CD4-positive, alpha-beta T cell treated with Interleukin-10 for 1 hour (primary cell): ENCODE measurements at regions not wholly inside any gene's neighbourhood (a gene's known extent, or its start where the extent isn't known, plus 50 kb on each side); places are given as distances from the start of the nearest gene placed in this dataset.
"Not testable (repeated sequence)": the region's sequence is repeated elsewhere in the genome, so short reads cannot be mapped to it uniquely, and the experiment has no call there.

Experiments
- DNase-seq: peaks from one replicate; pipeline ENCODE4 v3.0.0-alpha.2; 2020

DNA sequence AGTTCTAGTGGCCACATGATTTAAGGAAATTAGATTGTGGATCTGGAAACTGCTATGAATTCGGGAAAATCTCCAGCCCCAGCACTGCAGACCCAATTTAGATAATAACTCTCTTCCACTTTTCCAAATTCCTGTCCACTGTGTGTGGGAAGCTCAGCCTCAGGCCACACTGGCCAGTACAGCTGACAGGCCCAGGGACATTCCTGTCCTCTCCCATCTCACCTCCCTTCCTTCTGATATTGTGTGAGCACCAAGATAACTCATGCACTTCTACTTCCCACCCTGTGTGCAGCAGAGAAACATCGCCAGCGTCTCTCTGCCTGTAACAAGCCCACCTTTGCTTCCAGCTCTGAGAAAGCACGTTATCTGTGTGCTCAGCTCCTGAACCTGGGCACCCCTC lies 145.1 kb upstream of the RREB1 start:
- DNase-seq = no peak

DNA sequence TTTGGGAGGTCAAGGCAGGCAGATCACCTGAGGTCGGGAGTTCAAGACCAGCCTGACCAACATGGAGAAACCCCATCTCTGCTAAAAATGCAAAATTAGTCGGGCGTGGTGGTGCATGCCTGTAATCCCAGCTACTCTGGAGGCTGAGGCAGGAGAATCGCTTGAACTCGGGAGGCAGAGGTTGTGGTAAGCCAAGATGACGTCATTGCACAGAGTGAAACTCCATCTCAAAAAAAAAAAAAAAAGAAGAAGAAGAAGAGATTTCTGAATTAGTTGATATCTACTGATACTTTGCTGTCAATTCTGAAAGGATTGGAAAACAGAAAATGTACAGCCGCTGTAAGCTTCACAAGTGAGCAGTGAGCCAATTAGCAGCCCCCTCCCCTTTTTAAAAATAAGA lies 144.4 kb upstream of the RREB1 start:
- not testable (repeated sequence) for DNase-seq

DNA sequence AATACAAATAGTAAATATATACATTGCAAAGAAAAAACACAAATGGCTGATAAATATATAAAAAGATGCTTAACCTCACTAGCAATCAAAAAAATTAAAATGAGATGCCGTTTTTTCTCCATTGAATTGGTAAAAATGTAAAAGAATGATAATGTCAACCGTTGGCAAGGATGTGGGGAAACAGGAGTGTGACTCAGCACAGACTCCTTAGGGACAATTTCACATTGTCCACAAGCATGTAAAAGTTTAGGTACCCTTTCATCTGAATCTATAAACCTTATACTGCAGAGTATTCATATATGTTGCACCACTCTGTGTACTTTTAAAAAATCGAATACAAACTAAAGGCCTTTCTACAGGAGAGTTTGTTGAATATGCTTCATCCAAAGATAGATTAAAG lies 143.1 kb upstream of the RREB1 start:
- DNase-seq = no peak

DNA sequence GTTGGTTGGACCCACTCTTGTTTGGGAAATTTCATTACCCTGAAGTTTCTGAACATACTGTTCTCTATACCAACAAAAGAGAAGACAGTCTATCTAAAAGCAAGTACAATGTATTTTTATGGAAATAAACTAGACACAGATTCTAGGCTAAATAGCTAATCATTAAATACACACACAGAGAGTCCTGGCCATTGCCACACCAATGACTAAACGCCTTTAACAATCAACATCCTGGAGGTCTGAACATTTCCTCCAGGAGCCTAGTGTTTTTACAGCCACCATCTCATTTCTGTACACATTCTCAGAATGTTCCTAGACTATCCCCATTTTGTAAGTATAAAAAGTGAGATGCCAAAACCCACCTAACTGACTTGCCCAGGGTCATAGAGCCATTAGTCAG lies 141.6 kb upstream of the RREB1 start:
- no peak for DNase-seq

DNA sequence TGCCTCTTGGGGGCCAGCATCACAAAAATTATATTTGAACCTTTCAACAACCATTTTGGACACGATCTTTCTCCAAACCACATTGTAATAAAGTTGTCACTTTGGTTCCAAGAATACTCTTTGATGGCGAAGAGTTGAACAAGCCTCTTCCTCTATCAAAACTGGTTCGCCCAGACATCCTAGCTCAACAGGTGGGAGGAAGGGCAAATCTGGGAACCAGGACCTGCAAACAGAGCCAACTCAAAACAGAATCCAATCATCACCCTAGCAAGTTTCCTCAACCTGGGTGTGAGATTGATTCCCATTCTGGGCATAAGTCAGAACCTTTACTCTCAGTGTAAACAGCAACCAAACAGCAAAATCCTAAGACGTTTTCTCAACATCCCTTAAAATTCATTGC lies 141.2 kb upstream of the RREB1 start:
- DNase-seq = no peak

DNA sequence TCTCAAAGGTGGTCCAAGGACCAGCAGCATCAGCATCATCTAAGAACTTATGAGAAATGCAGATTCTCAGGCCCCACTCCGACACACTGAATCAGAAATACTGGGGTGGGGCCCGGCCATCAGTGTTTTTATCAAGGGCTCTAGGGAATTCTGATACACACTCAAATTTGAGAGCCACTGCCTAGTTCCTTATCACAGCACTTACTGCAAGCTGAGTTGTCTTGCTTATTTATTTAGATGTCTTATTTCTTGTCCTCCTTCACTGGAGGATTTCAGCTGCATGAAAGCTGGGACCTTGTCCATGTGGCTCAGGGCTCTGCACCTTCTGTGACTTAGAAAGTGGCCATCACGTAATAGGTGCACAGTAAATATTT lies 139.4 kb upstream of the RREB1 start:
- DNase-seq = no peak

DNA sequence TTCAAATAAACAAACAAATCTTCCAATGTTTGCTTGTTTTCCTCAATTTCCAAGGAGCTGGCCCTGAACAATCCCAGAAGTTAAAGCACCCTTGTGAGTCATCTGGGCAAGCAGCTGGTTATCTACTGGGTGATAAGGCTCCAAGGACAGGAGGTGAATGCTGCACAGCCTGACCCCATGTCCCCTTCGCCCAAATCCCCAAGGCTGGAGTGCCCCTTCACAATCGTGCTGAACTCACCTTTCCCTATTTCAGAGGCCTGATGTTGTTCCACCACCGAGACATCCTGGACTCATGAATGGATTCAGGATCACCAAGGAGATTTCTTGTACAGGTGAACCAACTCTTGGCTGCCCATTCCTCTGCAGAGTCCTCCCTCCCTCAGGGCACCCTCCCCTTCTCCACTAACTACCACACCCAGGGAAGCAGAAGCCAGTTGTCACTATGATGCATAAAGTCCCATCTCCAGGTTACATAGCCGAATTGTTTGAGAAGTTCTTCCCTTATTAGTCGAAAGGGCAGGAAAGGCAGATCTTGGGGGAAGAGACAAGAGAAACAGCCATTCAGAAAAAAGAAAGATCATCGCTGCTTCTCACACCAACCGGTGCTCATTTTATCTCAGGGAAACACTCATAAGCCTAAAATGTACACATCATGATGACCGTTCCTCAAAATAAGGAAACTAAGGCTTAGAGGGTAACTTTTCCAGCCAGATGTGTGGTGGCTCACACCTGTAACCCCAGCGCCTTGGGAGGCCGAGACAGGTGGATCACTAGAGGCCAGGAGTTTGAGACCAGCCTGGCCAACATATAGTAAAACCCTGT lies 138.8 kb upstream of the RREB1 start:
- DNase-seq = no peak

DNA sequence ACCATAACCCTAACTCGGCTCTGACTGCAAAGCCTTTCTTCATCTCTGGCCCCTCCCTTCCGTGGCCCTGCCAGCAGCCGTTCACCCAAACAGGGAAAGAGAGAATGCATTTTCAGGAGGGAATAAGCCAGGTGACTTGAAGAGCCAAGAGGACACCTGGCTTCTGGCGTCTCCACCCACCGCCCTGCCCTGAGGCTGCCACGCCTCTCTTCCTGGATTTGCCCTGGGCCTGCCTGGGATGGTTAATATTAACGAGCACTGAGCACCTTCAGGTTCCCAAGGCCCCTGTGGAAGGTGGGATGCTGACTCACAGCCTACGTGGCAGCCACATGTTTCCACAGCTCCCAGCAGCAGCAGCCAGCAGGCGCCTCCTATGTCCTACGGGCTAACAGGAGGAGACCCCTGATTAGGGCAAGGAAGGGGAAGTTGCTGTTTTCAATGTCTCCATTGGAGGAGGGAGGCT lies 138.0 kb upstream of the RREB1 start:
- DNase-seq = no peak

DNA sequence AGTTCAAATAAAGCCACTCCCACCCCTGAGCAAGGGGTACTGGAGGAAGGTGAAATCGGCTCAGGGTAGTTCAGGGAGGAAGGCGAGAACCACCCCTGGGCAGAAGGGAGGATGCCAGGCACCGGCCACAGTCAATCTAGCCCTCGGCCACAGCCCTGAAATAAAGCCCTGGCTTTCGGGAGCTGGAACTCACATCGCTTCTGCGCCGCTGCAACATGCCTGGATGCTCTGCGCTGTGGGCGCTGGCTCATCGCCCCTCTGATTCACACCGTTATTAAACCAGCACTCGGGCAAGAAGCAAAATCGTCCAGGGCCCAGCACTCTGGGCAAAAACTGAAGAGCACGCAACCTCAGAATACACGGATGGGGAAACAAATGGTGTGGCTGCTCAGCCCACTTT lies 136.9 kb upstream of the RREB1 start:
- DNase-seq = no peak

DNA sequence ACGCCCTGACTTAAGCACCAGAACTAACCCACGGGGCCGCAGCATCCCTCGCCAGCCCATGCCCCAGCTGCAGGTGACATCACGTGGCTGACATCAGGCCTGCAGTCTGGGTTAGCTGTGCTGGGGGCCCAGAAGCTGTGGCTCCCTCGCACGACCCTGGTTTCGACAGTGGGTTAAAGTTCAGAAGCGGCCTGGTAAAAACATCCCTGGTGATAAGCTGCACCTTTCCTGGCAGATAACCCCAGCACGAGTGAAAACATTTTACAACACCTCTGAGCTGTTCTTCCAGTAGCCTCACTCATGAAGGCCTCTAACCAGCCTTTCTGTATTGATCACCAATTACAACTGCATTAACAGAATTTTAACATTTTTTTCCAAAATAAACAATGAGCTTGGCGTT lies 136.4 kb upstream of the RREB1 start:
- no peak for DNase-seq

DNA sequence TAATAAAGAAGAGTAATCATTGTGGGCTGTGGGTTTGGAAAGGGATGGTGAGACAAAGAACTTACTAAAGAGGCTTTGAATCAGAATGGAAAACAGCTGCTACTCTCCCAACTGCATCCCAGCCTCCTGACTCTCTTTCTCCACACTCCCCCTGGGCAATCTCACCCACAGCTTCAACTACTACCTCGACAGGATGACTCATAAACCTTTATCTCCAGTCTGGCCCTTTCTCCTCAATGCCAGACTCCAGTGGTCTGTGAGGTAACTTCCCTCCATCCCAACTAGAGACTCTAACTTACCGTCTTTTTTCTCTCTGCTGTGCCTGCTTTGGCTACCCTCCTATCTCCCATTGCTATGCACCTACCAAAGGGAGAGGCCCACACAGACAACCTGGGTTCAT lies 135.3 kb upstream of the RREB1 start:
- DNase-seq = no peak

DNA sequence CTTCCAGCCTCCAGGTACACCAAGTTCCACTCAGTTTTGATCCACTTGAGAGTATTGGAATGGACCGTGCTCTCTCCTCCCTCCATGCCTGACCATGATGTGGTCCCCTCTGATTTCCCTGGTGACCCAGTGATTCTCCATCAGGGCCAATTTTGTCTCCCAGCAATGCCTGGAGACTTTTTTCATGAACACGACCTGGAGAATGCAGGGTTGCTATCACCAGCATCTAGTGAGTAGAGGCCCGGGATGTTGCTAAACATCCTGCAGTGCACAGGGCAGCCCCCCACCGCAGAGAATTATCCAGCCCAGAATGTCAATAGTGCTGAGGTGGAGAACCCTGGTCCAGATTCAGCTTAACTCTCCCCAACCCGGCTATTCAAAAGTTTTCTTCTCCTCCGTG lies 134.0 kb upstream of the RREB1 start:
- no peak for DNase-seq

DNA sequence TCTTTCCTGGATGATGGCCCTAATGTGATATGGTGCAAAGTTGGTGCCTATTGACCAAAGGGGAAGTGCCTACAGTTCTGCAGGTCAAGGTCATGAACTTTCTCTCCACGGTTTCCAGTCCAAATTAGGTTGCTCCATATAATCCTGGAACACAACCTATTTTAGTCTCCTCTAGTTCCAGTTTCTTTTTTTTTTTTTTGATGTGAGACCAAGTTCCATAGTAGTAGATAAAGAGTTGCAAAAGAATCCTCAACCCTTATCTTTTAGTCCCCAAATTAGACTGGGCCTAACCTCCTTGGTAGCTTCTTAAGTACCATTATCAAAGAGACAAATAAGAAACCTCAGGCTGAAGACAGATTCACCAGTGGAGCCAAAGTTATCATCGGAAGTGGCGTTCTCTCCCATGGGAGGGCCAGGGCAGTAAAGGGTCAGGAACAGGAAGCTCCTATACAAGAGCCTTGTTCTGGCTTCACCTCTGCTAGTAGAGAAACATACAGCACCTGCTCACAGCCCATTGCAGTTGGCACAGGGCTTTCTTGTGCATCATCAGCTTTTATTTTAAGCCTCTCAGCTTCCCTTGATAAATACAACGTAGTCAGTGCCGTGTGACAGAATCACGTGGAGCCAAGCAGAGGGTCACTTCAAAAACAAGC lies 132.2 kb upstream of the RREB1 start:
- no peak for DNase-seq

DNA sequence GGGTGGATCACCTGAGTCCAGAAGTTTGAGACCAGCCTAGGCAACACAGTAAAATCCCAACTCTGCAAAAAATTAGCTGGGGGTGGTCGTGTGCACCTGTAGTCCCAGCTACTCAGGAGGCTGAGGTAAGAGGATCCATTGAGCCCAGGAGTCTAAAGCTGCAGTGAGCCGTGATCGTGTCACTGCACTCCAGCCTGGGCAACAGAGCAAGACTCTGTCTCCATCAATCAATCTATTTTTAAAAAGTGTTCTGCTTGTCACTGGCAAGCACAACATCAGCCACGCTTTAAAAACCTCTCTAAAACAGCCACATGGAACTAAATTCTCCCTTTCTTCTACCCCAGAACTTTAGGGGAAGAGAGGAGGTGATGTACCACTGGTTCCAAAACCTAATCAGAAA lies 131.6 kb upstream of the RREB1 start:
- no peak for DNase-seq

DNA sequence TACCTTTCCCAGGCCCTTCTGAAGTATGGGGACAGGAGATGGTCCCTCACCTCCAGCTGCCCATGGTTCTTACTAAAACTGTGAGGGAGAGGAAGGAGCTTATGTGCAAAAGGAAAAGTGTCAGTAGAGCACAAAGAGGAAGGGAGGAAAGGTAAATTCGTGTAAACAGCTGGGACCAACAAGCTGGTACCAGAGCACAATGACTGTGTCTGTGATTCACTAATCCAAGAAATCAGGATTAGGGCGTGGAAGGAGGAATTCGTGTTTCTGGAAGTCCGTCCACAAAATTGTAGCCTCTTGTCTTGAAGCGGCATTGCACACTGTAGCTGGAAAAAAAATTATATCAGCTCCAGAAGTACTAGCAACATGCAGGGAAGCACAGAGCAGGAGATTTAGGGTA lies 129.0 kb upstream of the RREB1 start:
- no peak for DNase-seq

DNA sequence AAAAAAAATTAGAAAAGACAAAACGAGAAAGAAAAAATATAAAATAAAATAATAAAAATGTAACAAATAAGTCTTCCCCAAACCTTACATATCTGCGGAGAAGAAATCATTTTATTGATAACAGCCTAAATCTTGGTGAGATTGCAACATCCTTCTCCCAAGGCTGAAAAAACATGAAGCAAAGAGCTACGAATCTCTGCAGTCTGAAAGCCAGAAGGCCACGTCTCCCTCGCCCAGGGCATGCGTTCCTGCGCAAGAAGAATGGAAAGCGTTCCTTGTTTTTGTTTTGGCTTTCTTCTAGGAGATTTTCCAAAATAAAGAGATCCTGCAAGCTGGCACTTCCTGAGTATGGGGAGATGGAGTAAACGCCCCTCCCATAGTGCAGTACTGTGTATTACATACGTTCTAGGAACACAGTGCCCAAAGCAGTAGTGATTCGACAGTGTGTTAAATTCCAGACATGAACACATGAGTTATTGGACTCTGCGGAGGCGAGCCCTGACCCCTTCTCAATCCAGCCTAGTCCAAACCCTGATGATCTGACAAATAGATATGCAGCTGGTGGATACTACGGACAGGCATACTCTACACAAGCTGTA lies 126.7 kb upstream of the RREB1 start:
- DNase-seq = no peak

DNA sequence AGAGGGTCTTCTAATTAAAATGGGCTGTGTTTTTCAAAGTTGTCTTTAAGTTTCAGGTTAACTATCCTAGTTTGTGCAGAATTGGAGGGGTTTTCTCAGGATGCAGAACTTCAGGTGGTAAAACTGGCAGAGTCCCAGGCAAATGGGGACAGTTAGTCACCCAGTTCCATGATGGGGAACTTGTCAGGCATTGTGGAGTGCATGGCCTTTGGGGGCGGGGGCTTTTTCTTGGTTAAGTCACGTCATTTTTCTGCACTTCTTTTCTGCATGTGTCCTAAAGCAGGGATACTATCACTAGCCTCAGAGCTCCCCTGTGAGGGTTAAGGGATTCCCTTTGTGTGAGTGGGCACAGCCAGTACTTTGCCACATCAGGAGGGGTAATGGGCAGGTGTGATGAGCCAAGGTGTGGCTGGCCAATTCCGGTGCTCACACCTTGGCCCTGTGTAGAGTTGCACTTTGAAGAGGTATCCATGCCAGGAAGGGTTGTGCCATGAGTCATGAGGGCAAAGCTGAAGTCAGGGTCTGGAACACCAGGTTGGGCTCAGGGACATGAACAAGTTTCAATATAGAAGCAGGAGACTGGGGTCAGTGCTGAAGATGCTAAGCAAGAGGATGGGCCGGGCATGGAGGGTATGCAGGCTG lies 126.0 kb upstream of the RREB1 start:
- DNase-seq = no peak

DNA sequence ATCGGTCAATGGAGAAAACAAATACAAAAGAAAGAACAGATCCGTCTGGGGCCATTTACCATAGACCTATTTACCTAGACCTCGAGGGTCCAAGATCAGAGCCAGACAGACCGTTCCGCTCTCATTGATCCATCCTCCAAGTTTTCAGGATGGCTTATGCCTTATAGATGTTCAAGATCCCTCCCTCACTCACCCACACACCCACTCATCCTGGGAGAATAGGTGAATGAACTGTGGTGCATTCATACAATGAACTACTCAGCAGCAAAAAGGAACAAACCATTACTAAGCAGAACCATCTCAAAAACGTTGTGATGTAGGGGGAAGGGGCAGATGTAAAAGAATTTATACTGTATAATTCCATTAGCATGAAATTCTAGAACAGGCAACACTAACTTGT lies 125.1 kb upstream of the RREB1 start:
- DNase-seq = no peak

DNA sequence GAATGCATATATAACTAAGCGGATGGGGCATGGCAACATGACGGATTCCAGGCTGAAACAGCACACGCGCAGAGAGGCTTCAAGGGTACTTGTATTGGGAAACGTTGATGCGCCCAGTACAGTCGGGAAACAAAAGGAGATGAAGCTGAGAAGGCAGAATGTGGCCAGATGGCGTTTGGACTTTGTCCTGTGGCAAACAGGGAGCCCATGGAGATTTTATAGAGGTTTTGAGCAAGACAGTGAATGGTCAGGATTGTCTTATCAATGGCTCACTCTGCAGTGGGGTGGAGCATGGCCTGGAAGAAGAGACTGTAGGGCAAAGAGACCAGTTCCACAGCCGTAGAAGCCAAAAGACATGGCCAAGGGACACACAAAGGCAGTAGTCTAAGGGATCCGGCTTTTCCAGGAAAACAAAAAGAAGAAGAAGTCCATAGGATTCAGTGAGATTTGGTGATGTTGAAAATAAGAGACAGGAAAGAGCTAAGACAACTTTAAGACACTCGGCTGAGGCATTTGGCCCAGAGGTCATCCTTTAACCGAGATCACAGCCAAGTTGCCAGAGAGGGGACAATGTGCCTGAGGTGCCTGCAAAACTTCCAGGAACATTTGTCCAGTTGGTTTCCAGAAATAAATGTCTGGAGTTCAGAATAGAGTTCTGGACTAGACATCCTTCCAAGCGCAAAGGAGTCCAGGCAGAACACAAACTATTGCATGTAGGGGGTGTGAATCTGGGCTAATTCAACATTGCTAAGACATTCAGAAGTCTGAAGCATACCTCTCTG lies 123.0 kb upstream of the RREB1 start:
- DNase-seq = no peak

DNA sequence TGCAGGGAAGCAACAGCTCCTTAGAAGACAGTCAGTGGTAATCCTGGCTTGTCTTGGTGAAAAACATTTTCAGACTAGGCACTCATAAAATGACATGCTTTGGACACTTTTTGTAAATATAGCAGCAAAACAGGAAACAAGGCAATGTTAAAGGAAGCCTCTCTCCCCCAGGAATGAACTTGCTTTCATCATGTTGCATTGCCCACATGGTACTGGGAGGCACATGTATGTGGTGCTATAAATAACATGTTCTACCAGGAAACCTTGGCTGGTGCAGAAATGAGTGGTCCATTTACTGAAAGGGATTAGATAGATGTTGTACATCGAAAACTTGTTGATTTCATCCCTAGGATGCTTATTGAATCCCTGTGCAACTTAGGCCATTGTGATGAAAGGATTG lies 121.4 kb upstream of the RREB1 start:
- no peak for DNase-seq

DNA sequence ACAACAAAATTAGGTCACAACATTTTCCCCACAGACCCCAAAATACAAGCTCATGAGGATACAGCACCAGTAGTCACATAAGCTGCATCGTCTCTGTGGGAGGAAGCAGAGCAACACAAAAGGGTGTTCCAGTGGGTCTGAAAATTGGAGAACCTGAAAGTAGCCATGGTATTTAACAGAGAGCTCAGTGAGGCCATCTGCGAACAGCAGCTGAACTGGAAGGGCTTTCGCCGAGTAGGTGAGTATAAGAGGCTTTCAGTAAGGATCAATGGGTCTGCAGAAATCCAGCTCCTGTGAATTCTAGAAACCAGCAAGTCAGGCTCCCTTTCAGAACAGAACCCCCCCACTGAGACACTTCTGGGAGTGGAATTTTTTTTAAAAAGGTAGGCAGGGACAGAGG lies 120.0 kb upstream of the RREB1 start:
- no peak for DNase-seq

DNA sequence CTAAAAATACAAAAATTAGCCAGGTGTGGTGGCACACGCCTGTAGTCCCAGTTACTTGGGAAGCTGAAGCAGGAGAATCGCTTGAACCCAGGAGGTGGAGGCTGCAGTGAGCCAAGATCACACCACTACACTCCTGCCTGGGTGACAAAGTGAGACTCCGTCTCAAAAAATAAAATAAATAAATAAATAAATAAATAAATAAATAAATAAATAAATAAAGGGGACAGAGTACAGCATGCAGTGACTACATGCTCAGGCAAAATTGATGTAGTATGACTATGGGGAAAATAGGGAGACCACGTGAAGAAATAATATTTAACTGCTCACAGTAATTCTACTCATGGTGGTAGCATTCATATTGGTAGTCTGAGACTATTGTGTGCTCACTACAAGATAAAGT lies 117.7 kb upstream of the RREB1 start:
- DNase-seq = not testable (repeated sequence)
